Liver (tissue), 8 donors: ENCODE measurements at regions not wholly inside any gene's neighbourhood (a gene's known extent, or its start where the extent isn't known, plus 50 kb on each side); places are given as distances from the start of the nearest gene placed in this dataset.

Experiments
- DNase-seq: peaks from one replicate; pipeline ENCODE4 v3.0.0-alpha.2; 2017; ENCODE audit warnings: low spot score
- H3K27ac ChIP-seq, 2 donors: one replicate each; pipeline ENCODE4 v1.7.0; 2013; ENCODE audit warnings: inconsistent platforms in 2 of 2, low read length in 2 of 2, control low read depth in 1 of 2, low read depth in 1 of 2, mild to moderate bottlenecking in 1 of 2
- H3K27me3 ChIP-seq, 4 donors: one replicate each; pipeline versions ENCODE4 v1.6.1 to v1.7.0; 2013; ENCODE audit warnings: low read length in 3 of 4, inconsistent platforms in 1 of 4, mild to moderate bottlenecking in 1 of 4, moderate library complexity in 1 of 4; ENCODE audit not compliant: control insufficient read depth in 4 of 4, insufficient read depth in 4 of 4
- H3K36me3 ChIP-seq, 4 donors: one replicate each; pipeline versions ENCODE4 v1.6.1 to v1.7.0; 2013; ENCODE audit warnings: low read length in 3 of 4, mild to moderate bottlenecking in 3 of 4, low read depth in 1 of 4, moderate library complexity in 1 of 4; ENCODE audit not compliant: control insufficient read depth in 4 of 4, insufficient read depth in 3 of 4
- H3K4me1 ChIP-seq, 4 donors: one replicate each; pipeline versions ENCODE4 v1.6.1 to v1.7.0; 2013; ENCODE audit warnings: low read length in 3 of 4, mild to moderate bottlenecking in 3 of 4, moderate library complexity in 1 of 4; ENCODE audit not compliant: control insufficient read depth in 4 of 4, insufficient read depth in 4 of 4
- H3K4me3 ChIP-seq, 3 donors: one replicate each; pipeline versions ENCODE4 v1.6.1 to v1.7.0; 2013; ENCODE audit warnings: low read length in 3 of 3, control low read depth in 1 of 3, low read depth in 1 of 3, mild to moderate bottlenecking in 1 of 3
- H3K9ac ChIP-seq, 2 donors: one replicate each; pipeline ENCODE4 v1.7.0; 2013; ENCODE audit warnings: low read length in 2 of 2, mild to moderate bottlenecking in 2 of 2, moderate library complexity in 2 of 2, control low read depth in 1 of 2, low read depth in 1 of 2
- H3K9me3 ChIP-seq, 4 donors: one replicate each; pipeline versions ENCODE4 v1.6.1 to v1.7.0; 2013; ENCODE audit warnings: low read length in 3 of 4; ENCODE audit not compliant: control insufficient read depth in 4 of 4
- ATF3 ChIP-seq: IDR thresholded peaks from 2 replicates; pipeline ENCODE4 v1.6.1; 2016; ENCODE audit warnings: antibody characterized with exemption
- CTCF ChIP-seq: fragments of 150-350 bp; IDR thresholded peaks from 2 replicates; pipeline ENCODE4 v1.5.1; 2017; ENCODE audit warnings: improper control_type of control experiment, low read depth, low read length; ENCODE audit not compliant: missing input control
- FOXA1 ChIP-seq: IDR thresholded peaks from 2 replicates; pipeline ENCODE4 v1.6.1; 2016; ENCODE audit warnings: antibody characterized with exemption
- FOXA2 ChIP-seq: IDR thresholded peaks from 2 replicates; pipeline ENCODE4 v1.6.1; 2016; ENCODE audit warnings: antibody characterized with exemption
- GABPA ChIP-seq, 2 donors: IDR thresholded peaks in 1 of 2; conservative IDR thresholded peaks in 1 of 2; 2 replicates each; pipeline ENCODE4 v1.6.1; 2016; ENCODE audit warnings: antibody characterized with exemption in 2 of 2, mild to moderate bottlenecking in 1 of 2, moderate library complexity in 1 of 2
- HNF4A ChIP-seq, 2 donors: conservative IDR thresholded peaks; 2 replicates each; pipeline ENCODE4 v1.6.1; 2016; ENCODE audit warnings: antibody characterized with exemption in 2 of 2, mild to moderate bottlenecking in 2 of 2
- HNF4G ChIP-seq: IDR thresholded peaks from 2 replicates; pipeline ENCODE4 v1.6.1; 2016; ENCODE audit warnings: antibody characterized with exemption
- MAX ChIP-seq: IDR thresholded peaks from 2 replicates; pipeline ENCODE4 v1.6.1; 2016; ENCODE audit warnings: antibody characterized with exemption
- RAD21 ChIP-seq, 2 donors: IDR thresholded peaks; 2 replicates each; pipeline ENCODE4 v1.6.1; 2016; ENCODE audit warnings: antibody characterized with exemption in 2 of 2, mild to moderate bottlenecking in 2 of 2
- REST ChIP-seq: IDR thresholded peaks from 2 replicates; pipeline ENCODE4 v1.6.1; 2016; ENCODE audit warnings: antibody characterized with exemption, mild to moderate bottlenecking
- RXRA ChIP-seq, 2 donors: IDR thresholded peaks; 2 replicates each; pipeline ENCODE4 v1.6.1; 2017 to 2018; ENCODE audit warnings: antibody characterized with exemption in 2 of 2, mild to moderate bottlenecking in 1 of 2
- SP1 ChIP-seq: IDR thresholded peaks from 2 replicates; pipeline ENCODE4 v1.6.1; 2018; ENCODE audit warnings: antibody characterized with exemption, mild to moderate bottlenecking
- TAF1 ChIP-seq: conservative IDR thresholded peaks from 2 replicates; pipeline ENCODE4 v1.6.1; 2016; ENCODE audit warnings: antibody characterized with exemption, mild to moderate bottlenecking
- YY1 ChIP-seq: IDR thresholded peaks from 2 replicates; pipeline ENCODE4 v1.6.1; 2016; ENCODE audit warnings: antibody characterized with exemption, mild to moderate bottlenecking
- ZBTB33 ChIP-seq: IDR thresholded peaks from 2 replicates; pipeline ENCODE4 v1.6.1; 2016; ENCODE audit warnings: antibody characterized with exemption
- WGBS: extraction: QIAGEN DNeasy Blood & Tissue Kit; methylation state at CpG from one replicate; pipeline ENCODE4 v1.1.7; 2013; 5-methylcytosine and 5-hydroxymethylcytosine counted together
- donor health status: healthy.
- donor health status: healthy.
- donor health status: healthy.
- donor health status: healthy.
- donor health status: healthy.

GRCh38 chr4:104211657-104212056 is 283.0 kb downstream of the CXXC4 start:
- H3K9me3 ChIP-seq, result no peaks in the 10 kb centered on the region
- no peak overlapping the region for H3K9ac ChIP-seq
- DNase-seq, result no peak
- H3K36me3 ChIP-seq, result no peaks in the 10 kb centered on the region
- H3K4me1 ChIP-seq, result peaks cover 0 to 4% (median 0%) of the 10 kb centered on the region in 4 donors
- WGBS, result 50% methylated on average over 2 of the region's 2 CpGs
- no peak for TF ChIP-seq HNF4A (conservative IDR thresholded peaks at IDR 0.05)
- TF ChIP-seq FOXA1, result no peak
- TF ChIP-seq RXRA (IDR thresholded peaks at IDR 0.05), result peak in 1 of 2 donors; percentile 21
- peak; percentile 43 for TF ChIP-seq SP1
- no peak for TF ChIP-seq ZBTB33
- H3K4me3 ChIP-seq, result no peak overlapping the region
- H3K27ac ChIP-seq, result no peak overlapping the region
- no peaks in the 10 kb centered on the region for H3K27me3 ChIP-seq

GRCh38 chr4:104210420-104210819 is 284.3 kb downstream of the CXXC4 start:
- Histone ChIP-seq H3K9me3 (no peaks in the 10 kb centered on the region), H3K4me1 (peaks cover 0 to 4% (median 0%) of the 10 kb centered on the region in 4 donors), H3K27me3 (no peaks in the 10 kb centered on the region), H3K4me3 (no peak overlapping the region), H3K9ac (no peak overlapping the region), H3K36me3 (no peaks in the 10 kb centered on the region), H3K27ac (no peak overlapping the region)
- no peak for DNase-seq
- WGBS, result 86% methylated on average over 4 of the region's 4 CpGs
- TF ChIP-seq YY1, result no peak
- TF ChIP-seq SP1, result no peak
- TF ChIP-seq GABPA (IDR thresholded peaks at IDR 0.05 in 1 of 2, conservative IDR thresholded peaks at IDR 0.05 in 1 of 2), result no peak

GRCh38 chr4:104206784-104207183 is 287.9 kb downstream of the CXXC4 start:
- WGBS, result 47% methylated on average over 1 of the region's 1 CpG
- H3K36me3 ChIP-seq, result no peaks in the 10 kb centered on the region
- DNase-seq, result no peak
- no peaks in the 10 kb centered on the region for H3K4me1 ChIP-seq
- TF ChIP-seq FOXA2, result no peak
- TF ChIP-seq TAF1, result no peak
- no peak for TF ChIP-seq RAD21 (IDR thresholded peaks at IDR 0.05)
- no peak for TF ChIP-seq ATF3
- no peak for TF ChIP-seq MAX
- no peak for TF ChIP-seq SP1
- TF ChIP-seq HNF4G, result no peak
- no peak for TF ChIP-seq YY1
- H3K27me3 ChIP-seq, result no peaks in the 10 kb centered on the region
- H3K9me3 ChIP-seq, result no peaks in the 10 kb centered on the region
- no peak overlapping the region for H3K9ac ChIP-seq
- no peak overlapping the region for H3K4me3 ChIP-seq
- no peak overlapping the region for H3K27ac ChIP-seq

GRCh38 chr4:104205116-104205515 is 289.6 kb downstream of the CXXC4 start:
- H3K4me1 ChIP-seq, result no peaks in the 10 kb centered on the region
- no peak overlapping the region for H3K4me3 ChIP-seq
- no peaks in the 10 kb centered on the region for H3K9me3 ChIP-seq
- no peak overlapping the region for H3K27ac ChIP-seq
- no peak for DNase-seq
- H3K27me3 ChIP-seq, result no peaks in the 10 kb centered on the region
- H3K36me3 ChIP-seq, result no peaks in the 10 kb centered on the region
- no peak overlapping the region for H3K9ac ChIP-seq
- TF ChIP-seq ATF3 (no peak), YY1 (no peak), CTCF (no peak), HNF4G (no peak), REST (no peak)
